ENCODE measurements at regions not wholly inside any gene's neighbourhood (a gene's known extent, or its start where the extent isn't known, plus 50 kb on each side); places are given as distances from the start of the nearest gene placed in this dataset.
"Not testable (repeated sequence)": the region's sequence is repeated elsewhere in the genome, so short reads cannot be mapped to it uniquely, and the experiment has no call there.

DNA sequence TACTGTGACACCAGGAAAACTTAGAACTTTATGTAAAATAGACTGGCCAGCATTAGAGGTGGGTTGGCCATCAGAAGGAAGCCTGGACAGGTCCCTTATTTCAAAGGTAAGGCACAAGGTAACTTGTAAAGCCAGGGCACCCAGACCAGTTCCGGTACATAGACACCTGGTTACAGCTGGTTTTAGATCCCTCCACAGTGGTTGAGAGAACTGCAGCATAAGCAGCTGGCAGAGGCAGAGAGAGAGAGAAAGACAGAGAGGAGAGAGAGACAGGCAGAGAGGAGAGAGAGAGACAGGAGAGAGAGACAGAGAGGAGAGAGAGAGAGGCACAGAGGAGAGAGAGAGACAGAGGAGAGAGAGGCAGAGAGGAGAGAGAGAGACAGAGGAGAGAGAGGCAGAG is 116.0 kb upstream of the PGR start:
- in situ Hi-C loops (cut with HindIII; ENCODE audit: low pct_unique_long_range_greater_than_20kb, low sequenced_read_pairs); DNase-seq (ENCODE audit: low read depth, low spot score): not testable (repeated sequence)

DNA sequence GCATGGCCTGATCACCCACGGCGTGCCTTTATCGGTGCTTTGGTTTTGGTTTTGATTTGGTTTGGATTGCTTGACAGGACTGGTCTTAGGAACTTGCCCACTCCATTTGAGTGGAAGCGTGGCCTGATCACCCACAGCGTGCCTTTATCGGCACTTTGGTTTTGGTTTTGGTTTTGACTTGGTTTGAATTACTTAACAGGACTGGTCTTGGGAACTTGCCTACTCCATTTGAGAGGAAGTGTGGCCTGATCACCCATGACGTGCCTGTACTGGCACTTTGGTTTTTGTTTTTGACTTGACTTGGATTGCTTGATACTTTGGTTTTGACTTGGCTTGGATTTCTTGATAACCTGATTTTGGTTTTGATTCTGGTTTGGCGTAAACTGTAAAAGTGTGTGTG is 115.5 kb upstream of the PGR start:
- in situ Hi-C loops (cut with HindIII; ENCODE audit: low pct_unique_long_range_greater_than_20kb, low sequenced_read_pairs); DNase-seq (ENCODE audit: low read depth, low spot score): not testable (repeated sequence)

- no peak for DNase-seq (ENCODE audit: low read depth, low spot score)
- in situ Hi-C loops (cut with HindIII; ENCODE audit: low pct_unique_long_range_greater_than_20kb, low sequenced_read_pairs) = no loop called here
These were observed 111.7 kb upstream of the PGR start for GRCh38 chr11:101241160-101241795.

DNA sequence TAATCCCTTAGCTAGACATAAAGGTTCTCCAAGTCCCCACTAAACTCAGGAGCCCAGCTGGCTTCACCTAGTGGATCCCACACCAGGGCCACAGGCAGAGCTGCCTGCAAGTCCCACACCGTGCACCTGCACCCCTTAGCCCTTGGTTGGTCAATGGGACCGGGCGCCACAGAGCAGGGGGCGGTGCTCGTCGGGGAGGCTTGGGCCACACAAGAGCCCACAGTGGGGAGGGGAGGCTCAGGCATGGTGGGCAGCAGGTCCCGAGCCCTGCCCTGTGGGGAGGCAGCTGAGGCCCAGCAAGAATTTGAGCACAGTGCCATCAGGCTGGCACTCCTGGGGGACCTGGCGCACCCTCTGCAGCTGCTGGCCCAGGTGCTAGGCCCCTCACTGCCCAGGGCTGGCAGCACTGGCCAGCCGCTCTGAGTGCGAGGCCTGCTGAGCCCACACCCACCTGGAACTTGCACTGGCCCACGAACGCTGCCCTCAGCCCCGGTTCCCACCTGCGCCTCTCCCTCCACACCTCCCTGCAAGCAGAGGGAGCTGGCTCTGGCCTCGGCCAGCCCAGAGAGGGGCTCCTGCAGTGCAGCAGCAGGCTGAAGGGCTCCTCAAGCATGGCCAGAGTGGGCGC is 101.7 kb upstream of the PGR start:
- DNase-seq (ENCODE audit: low read depth, low spot score); in situ Hi-C loops (cut with HindIII; ENCODE audit: low pct_unique_long_range_greater_than_20kb, low sequenced_read_pairs): not testable (repeated sequence)

GRCh38 chr11:101226617-101227016 is 97.0 kb upstream of the PGR start:
- in situ Hi-C loops (cut with HindIII; ENCODE audit: low pct_unique_long_range_greater_than_20kb, low sequenced_read_pairs) = no loop called here
- no peak for DNase-seq (ENCODE audit: low read depth, low spot score)

GRCh38 chr11:101224221-101224620 is 94.6 kb upstream of the PGR start:
- in situ Hi-C loops (cut with HindIII; ENCODE audit: low pct_unique_long_range_greater_than_20kb, low sequenced_read_pairs) = no loop called here
- DNase-seq (ENCODE audit: low read depth, low spot score) = no peak

GRCh38 chr11:101218091-101218490 is 88.5 kb upstream of the PGR start:
- in situ Hi-C loops (cut with HindIII; ENCODE audit: low pct_unique_long_range_greater_than_20kb, low sequenced_read_pairs) = not testable (repeated sequence)

DNA sequence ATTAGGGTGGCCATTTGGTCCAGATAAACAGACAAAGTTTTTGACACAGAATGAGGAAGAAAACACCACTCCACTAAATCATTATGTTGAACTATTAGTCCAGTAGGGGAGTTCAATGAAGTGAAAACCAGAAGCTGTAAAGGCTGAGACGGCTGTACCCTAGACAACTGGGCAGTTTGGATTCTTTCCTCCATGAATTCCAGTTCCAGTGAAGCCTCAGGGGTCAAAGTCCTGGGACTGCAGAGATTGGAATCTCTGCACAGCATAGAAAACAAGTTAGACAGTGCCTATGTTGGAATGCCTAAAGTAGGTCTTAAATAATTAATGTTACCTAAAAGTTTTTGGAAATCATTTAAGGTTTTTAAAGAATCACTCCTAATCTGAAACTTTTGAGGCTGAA is 86.5 kb upstream of the PGR start:
- DNase-seq (ENCODE audit: low read depth, low spot score); in situ Hi-C loops (cut with HindIII; ENCODE audit: low pct_unique_long_range_greater_than_20kb, low sequenced_read_pairs): not testable (repeated sequence)

More at GRCh38 chr11:101218091-101218490, 88.5 kb upstream of the PGR start:
- DNase-seq (ENCODE audit: low read depth, low spot score) = not testable (repeated sequence)

DNA sequence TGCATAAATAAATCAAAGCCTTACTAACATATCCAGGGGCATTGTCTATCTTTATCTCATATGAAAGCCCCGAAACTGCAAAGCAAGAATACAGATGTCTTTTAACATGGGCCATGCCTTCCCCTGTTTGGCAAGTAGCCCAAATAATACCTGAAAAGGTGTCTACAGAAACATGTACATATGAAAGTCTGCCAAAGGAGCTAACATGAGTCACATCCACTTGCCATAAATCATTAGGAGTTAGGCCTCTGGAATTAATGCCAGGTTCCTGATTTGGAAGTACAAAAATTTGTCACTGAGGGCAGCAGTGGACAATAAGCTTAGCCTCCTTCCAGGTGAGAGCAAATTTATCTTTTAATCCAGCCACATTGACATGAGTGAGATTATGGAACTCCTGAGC is 85.5 kb upstream of the PGR start:
- DNase-seq (ENCODE audit: low read depth, low spot score) = no peak
- in situ Hi-C loops (cut with HindIII; ENCODE audit: low pct_unique_long_range_greater_than_20kb, low sequenced_read_pairs) = no loop called here

GRCh38 chr11:101211407-101211975 is 81.9 kb upstream of the PGR start:
- in situ Hi-C loops (cut with HindIII; ENCODE audit: low pct_unique_long_range_greater_than_20kb, low sequenced_read_pairs) = no loop called here
- no peak for DNase-seq (ENCODE audit: low read depth, low spot score)

- no peak for DNase-seq (ENCODE audit: low read depth, low spot score)
- in situ Hi-C loops (cut with HindIII; ENCODE audit: low pct_unique_long_range_greater_than_20kb, low sequenced_read_pairs) = no loop called here
These were observed 73.0 kb upstream of the PGR start for GRCh38 chr11:101202614-101203013.

DNA sequence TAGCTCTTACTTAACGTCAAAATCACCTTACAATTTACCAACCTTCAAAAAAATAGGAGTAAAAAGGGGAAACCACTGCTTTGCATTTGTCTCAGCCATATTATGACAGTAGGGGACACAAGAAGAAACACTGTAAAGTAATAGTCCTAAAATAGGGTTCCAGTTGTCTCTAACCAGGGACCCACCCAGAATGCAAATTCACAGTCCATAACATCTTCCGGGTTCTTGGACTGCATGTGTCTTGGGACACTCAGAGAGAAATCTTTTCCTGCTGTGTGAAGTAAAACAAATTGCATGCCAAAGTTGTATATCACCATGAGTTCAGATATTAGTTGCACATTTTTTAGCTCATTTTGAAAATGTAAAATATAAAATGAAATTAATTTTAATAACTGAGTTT is 69.8 kb upstream of the PGR start:
- in situ Hi-C loops (cut with HindIII; ENCODE audit: low pct_unique_long_range_greater_than_20kb, low sequenced_read_pairs) = no loop called here
- no peak for DNase-seq (ENCODE audit: low read depth, low spot score)

DNA sequence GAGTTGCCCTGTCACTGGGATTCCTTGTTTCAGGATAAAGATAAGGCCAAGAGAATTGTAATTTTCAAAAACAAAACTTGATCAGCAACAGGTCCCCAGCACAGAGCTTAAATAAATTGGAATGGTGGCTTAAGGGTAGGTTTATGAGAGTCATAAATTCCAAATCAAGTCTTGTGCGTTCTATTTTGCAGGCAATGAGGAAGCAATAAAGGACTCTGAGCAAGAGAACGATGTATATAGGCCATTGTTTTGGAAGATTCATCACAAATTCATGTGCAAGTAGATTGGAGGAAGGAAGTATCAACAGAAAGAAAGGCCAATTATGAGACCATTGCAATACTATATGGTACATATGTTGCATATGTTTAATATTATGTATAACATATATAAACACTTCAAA is 65.7 kb upstream of the PGR start:
- no peak for DNase-seq (ENCODE audit: low read depth, low spot score)
- in situ Hi-C loops (cut with HindIII; ENCODE audit: low pct_unique_long_range_greater_than_20kb, low sequenced_read_pairs) = no loop called here

DNA sequence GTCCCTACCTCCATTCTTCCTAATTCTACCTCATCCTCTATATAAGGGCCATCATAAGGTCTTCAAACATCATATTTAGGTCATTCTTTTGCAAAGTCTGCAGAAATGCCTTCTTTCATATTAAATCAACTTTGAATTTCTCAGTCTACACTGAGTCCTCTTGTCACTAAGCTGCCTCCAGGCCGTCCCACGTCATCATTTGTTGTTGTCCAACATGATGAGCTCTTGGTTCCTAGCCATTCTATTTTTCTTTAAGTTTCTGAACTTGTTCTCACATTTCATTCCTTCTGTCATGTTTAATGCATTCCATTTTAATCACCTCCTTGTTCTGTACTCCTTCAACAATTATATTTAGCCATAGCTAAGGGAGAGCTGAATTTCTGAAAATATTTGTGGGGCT is 59.2 kb upstream of the PGR start:
- no peak for DNase-seq (ENCODE audit: low read depth, low spot score)
- in situ Hi-C loops (cut with HindIII; ENCODE audit: low pct_unique_long_range_greater_than_20kb, low sequenced_read_pairs) = no loop called here

- DNase-seq (ENCODE audit: low read depth, low spot score) = no peak
- in situ Hi-C loops (cut with HindIII; ENCODE audit: low pct_unique_long_range_greater_than_20kb, low sequenced_read_pairs) = no loop called here
These were observed 58.6 kb upstream of the PGR start for GRCh38 chr11:101188173-101188572.

- no peak for DNase-seq (ENCODE audit: low read depth, low spot score)
- in situ Hi-C loops (cut with HindIII; ENCODE audit: low pct_unique_long_range_greater_than_20kb, low sequenced_read_pairs) = no loop called here
These were observed 58.1 kb upstream of the PGR start for GRCh38 chr11:101187748-101188147.

- DNase-seq (ENCODE audit: low read depth, low spot score) = no peak
- in situ Hi-C loops (cut with HindIII; ENCODE audit: low pct_unique_long_range_greater_than_20kb, low sequenced_read_pairs) = no loop called here
These were observed 56.4 kb upstream of the PGR start for GRCh38 chr11:101185985-101186384.

DNA sequence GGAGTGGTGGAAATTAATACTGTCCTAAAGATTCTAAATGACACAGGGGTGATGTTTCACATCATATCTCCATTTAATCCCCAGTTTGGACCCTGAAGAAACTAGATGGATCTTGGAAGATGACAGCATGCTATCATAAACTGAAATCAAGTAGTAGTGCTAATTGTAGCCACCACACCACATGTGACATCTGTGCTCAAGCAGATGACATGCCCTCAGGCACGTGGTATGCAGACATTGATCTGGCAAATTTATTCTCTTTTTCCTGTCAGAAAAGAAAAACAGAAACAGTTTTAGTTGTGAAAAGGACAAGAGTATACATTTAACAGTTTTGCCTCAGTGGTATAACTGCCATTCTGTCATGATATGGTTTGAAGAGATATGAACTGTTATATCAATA is 52.9 kb upstream of the PGR start:
- in situ Hi-C loops (cut with HindIII; ENCODE audit: low pct_unique_long_range_greater_than_20kb, low sequenced_read_pairs) = no loop called here
- no peak for DNase-seq (ENCODE audit: low read depth, low spot score)

- in situ Hi-C loops (cut with HindIII; ENCODE audit: low pct_unique_long_range_greater_than_20kb, low sequenced_read_pairs) = no loop called here
- DNase-seq (ENCODE audit: low read depth, low spot score) = peak; percentile 35
These were observed 50.9 kb upstream of the PGR start for GRCh38 chr11:101180481-101180880.

Measured in SK-MEL-5 (cell line).